Gastrocnemius medialis (tissue), 4 donors: ENCODE measurements at regions not wholly inside any gene's neighbourhood (a gene's known extent, or its start where the extent isn't known, plus 50 kb on each side); places are given as distances from the start of the nearest gene placed in this dataset.

ENCODE experiments used
- ATAC-seq, 2 donors: fragments of 150-250 bp; one replicate each; pipeline ENCODE4 v1.9.1; 2016
- DNase-seq, 2 donors: peaks; one replicate each; pipeline ENCODE4 v3.0.0-alpha.2; 2019
- H3K27ac ChIP-seq, 4 donors: fragments of 200-600 bp; sonication (generic); 1 replicate in 1 of 4; 2 replicates in 3 of 4; pipeline ENCODE4 v1.5.1; 2016 to 2018; ENCODE audit warnings: mild to moderate bottlenecking in 2 of 4, moderate library complexity in 1 of 4
- H3K27me3 ChIP-seq, 3 donors: fragments of 200-600 bp; sonication (generic) in 2 of 3; 1 replicate in 1 of 3; 2 replicates in 2 of 3; pipeline versions ENCODE4 v1.5.1 to v1.6.0; 2016 to 2019; ENCODE audit warnings: mild to moderate bottlenecking in 1 of 3, moderate library complexity in 1 of 3
- H3K36me3 ChIP-seq, 2 donors: fragments of 200-600 bp; sonication (generic) in 1 of 2; one replicate each; pipeline ENCODE4 v1.5.1; 2017 to 2018
- H3K4me1 ChIP-seq, 2 donors: fragments of 200-600 bp; sonication (generic) in 1 of 2; one replicate each; pipeline ENCODE4 v1.5.1; 2016 to 2017; ENCODE audit warnings: mild to moderate bottlenecking in 2 of 2
- H3K4me3 ChIP-seq, 4 donors: fragments of 200-600 bp; sonication (generic) in 3 of 4; 1 replicate in 1 of 4; 2 replicates in 3 of 4; pipeline ENCODE4 v1.5.1; 2016 to 2019; ENCODE audit warnings: mild to moderate bottlenecking in 2 of 4
- H3K9me3 ChIP-seq, 3 donors: fragments of 200-600 bp; sonication (generic) in 2 of 3; 1 replicate in 1 of 3; 2 replicates in 2 of 3; pipeline ENCODE4 v1.5.1; 2016 to 2019
- POLR2A ChIP-seq, 2 donors: fragments of 450-650 bp; IDR thresholded peaks; one replicate each; pipeline ENCODE4 v1.6.1; 2017; ENCODE audit warnings: antibody characterized with exemption in 2 of 2, mild to moderate bottlenecking in 2 of 2, moderate library complexity in 2 of 2
- in situ Hi-C, 4 donors: fragments of 200-750 bp; cut with MboI; loops; one replicate each; pipeline versions ENCODE4 v1.15.0 to v1.8.0; 2017; ENCODE audit warnings: low sequenced_read_pairs in 4 of 4
- intact Hi-C: fragments of 100-400 bp; cut with DNase I; formaldehyde crosslinking; loops from one replicate; pipeline ENCODE4 v1.15.1; 2023; ENCODE audit warnings: low total_unique reads
- TF ChIP-seq, protein P1 (sequence below), 5 experiments: fragments of 450-650 bp in 3 of 5; fragments of 200-600 bp in 2 of 5; sonication (generic) in 2 of 5; IDR thresholded peaks in 4 of 5; conservative IDR thresholded peaks in 1 of 5; 1 replicate in 4 of 5; 2 replicates in 1 of 5; pipeline ENCODE4 v1.5.1; 2016 to 2019; ENCODE audit warnings: antibody characterized with exemption in 5 of 5, mild to moderate bottlenecking in 3 of 5, moderate library complexity in 3 of 5

DNA sequence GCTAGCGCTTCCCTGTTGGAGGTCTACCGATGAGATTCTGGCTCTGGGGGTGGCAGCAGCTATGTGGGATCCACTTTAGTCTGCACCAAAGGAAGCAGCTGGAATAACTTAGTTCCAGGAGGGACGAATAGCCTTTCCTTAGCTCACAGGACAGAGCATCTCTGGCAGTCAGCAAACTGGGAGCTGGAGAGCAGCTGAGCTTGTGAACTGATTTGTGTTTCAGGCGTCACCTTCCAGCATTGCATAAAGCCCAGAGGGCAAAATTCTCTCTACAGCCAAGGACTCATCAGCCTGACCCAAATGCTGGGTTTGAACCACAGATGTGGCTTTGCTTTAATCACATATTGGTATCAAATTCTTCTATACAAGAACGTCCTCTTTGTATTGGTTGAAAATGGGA is 81.9 kb upstream of the PELI2 start:
- in situ Hi-C loops = no loop called here
- H3K9me3 ChIP-seq = no peaks in the 10 kb centered on the region
- H3K36me3 ChIP-seq = no peaks in the 10 kb centered on the region
- no peaks in the 10 kb centered on the region for H3K27me3 ChIP-seq
- intact Hi-C loops = no loop called here
- no peak for ATAC-seq
- TF ChIP-seq, protein P1, sequence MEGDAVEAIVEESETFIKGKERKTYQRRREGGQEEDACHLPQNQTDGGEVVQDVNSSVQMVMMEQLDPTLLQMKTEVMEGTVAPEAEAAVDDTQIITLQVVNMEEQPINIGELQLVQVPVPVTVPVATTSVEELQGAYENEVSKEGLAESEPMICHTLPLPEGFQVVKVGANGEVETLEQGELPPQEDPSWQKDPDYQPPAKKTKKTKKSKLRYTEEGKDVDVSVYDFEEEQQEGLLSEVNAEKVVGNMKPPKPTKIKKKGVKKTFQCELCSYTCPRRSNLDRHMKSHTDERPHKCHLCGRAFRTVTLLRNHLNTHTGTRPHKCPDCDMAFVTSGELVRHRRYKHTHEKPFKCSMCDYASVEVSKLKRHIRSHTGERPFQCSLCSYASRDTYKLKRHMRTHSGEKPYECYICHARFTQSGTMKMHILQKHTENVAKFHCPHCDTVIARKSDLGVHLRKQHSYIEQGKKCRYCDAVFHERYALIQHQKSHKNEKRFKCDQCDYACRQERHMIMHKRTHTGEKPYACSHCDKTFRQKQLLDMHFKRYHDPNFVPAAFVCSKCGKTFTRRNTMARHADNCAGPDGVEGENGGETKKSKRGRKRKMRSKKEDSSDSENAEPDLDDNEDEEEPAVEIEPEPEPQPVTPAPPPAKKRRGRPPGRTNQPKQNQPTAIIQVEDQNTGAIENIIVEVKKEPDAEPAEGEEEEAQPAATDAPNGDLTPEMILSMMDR (IDR thresholded peaks at IDR 0.05 in 4 of 5, conservative IDR thresholded peaks at IDR 0.05 in 1 of 5) = no peak
- no peak for TF ChIP-seq POLR2A (IDR thresholded peaks at IDR 0.05)
- no peaks in the 10 kb centered on the region for H3K4me1 ChIP-seq
- H3K4me3 ChIP-seq = no peak overlapping the region
- no peak for DNase-seq
- H3K27ac ChIP-seq = no peak overlapping the region

DNA sequence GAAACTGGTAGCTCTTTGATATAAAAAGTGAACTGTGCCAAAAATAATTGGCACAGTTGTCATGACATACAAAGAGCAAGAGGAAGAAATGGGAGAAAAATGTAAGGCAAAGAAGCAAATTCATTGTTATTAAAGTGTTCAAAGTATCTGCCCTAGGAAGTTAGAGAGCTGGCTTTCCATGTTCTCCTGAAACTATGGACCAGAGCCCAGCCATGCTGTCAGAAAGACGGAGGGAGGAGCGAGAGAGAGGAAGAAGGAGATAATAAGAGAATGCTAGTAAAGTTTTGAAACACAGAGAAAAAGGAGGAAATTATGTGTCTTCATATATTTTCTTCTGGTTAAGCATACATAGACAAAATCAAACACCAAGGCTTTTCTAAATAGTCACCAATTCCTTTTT is 78.1 kb upstream of the PELI2 start:
- TF ChIP-seq, protein P1 (IDR thresholded peaks at IDR 0.05 in 4 of 5, conservative IDR thresholded peaks at IDR 0.05 in 1 of 5) = no peak
- no peak for TF ChIP-seq POLR2A (IDR thresholded peaks at IDR 0.05)
- no peaks in the 10 kb centered on the region for H3K9me3 ChIP-seq
- DNase-seq (no peak), ATAC-seq (no peak)
- in situ Hi-C loops = no loop called here
- no peak overlapping the region for H3K4me3 ChIP-seq
- no peak overlapping the region for H3K27ac ChIP-seq
- H3K4me1 ChIP-seq = no peaks in the 10 kb centered on the region
- no peaks in the 10 kb centered on the region for H3K27me3 ChIP-seq
- intact Hi-C loops = no loop called here
- H3K36me3 ChIP-seq = no peaks in the 10 kb centered on the region

DNA sequence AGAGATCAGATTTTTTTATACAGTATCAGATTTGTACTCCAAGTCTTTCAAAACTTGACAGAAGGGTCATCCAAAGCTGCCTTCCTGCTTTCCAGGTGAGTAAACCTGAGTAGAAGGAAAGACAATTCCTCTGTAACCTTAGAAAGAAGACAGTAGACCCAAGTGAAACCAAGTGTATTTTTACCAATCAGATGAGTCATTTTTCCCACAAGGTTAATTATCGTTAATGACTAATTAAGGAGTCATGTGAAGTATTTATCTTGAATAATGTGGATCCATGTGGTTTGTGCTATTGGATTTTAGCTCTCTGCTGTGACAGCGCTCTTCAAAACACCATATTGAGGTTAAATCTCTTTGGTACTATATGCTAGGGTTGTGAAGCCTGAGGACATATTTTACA is 74.0 kb upstream of the PELI2 start:
- ATAC-seq = no peak
- H3K27me3 ChIP-seq = no peaks in the 10 kb centered on the region
- no peaks in the 10 kb centered on the region for H3K36me3 ChIP-seq
- H3K4me3 ChIP-seq = no peak overlapping the region
- intact Hi-C loops (no loop called here), in situ Hi-C loops (no loop called here)
- H3K4me1 ChIP-seq = no peaks in the 10 kb centered on the region
- H3K9me3 ChIP-seq = no peaks in the 10 kb centered on the region
- TF ChIP-seq, protein P1 (IDR thresholded peaks at IDR 0.05 in 4 of 5, conservative IDR thresholded peaks at IDR 0.05 in 1 of 5) = no peak
- no peak for TF ChIP-seq POLR2A (IDR thresholded peaks at IDR 0.05)
- H3K27ac ChIP-seq = no peak overlapping the region
- DNase-seq = no peak

DNA sequence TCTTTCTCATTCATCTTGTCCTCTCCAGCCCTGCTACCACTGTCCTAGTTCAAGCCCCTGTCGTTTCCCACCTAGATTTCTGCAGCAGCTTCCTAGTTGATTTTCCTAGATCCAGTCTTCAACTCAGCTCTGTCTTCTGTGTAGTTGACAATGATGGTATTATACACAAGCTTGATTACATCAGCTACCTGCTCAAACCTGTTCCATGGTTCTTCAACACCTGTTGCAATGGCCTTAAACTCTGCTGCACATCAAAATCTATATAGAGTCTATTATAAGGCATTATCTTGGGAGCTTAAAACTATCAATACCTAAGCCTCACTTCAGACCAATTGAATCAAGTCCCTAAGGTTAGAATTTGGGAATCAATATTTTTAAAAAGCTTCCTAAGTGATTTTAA is 71.7 kb upstream of the PELI2 start:
- intact Hi-C loops (no loop called here), in situ Hi-C loops (no loop called here)
- H3K27ac ChIP-seq = no peak overlapping the region
- no peak overlapping the region for H3K4me3 ChIP-seq
- TF ChIP-seq POLR2A (IDR thresholded peaks at IDR 0.05) = no peak
- TF ChIP-seq, protein P1 (IDR thresholded peaks at IDR 0.05 in 4 of 5, conservative IDR thresholded peaks at IDR 0.05 in 1 of 5) = no peak
- H3K27me3 ChIP-seq = no peaks in the 10 kb centered on the region
- DNase-seq = no peak
- no peaks in the 10 kb centered on the region for H3K4me1 ChIP-seq
- no peaks in the 10 kb centered on the region for H3K9me3 ChIP-seq
- ATAC-seq = no peak
- no peaks in the 10 kb centered on the region for H3K36me3 ChIP-seq

DNA sequence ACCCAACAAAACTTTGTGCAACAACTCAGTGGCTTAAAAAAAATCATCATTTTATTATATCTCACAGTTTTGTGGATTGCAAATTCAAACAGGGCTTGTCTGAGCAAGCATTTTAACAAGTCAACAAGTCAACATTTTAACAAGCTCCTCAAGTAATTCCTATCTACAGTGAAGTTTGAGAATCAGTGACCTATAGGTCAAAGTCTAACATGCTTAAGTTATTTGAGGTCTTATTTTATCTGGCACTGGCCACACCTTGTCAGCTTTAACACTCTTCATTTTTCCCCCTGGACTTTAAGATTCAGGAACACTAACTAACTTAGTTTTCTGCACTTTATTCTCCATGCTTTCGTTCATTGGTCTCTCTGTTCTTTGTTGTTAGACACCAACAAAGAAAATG is 71.2 kb upstream of the PELI2 start:
- Histone ChIP-seq H3K4me3 (no peak overlapping the region), H3K36me3 (no peaks in the 10 kb centered on the region), H3K27ac (no peak overlapping the region), H3K4me1 (no peaks in the 10 kb centered on the region), H3K27me3 (no peaks in the 10 kb centered on the region), H3K9me3 (no peaks in the 10 kb centered on the region)
- DNase-seq (no peak), ATAC-seq (no peak)
- TF ChIP-seq, protein P1 (IDR thresholded peaks at IDR 0.05 in 4 of 5, conservative IDR thresholded peaks at IDR 0.05 in 1 of 5) = no peak
- no peak for TF ChIP-seq POLR2A (IDR thresholded peaks at IDR 0.05)
- intact Hi-C loops (no loop called here), in situ Hi-C loops (no loop called here)
